AG09319 (cell line): ENCODE measurements at regions not wholly inside any gene's neighbourhood (a gene's known extent, or its start where the extent isn't known, plus 50 kb on each side); places are given as distances from the start of the nearest gene placed in this dataset.
A peak's percentile ranks its signal among the peaks of the same experiment; 100 is the strongest.
"Not testable (repeated sequence)": the region's sequence is repeated elsewhere in the genome, so short reads cannot be mapped to it uniquely, and the experiment has no call there.

Source experiments
- DNase-seq: peaks from one replicate; pipeline ENCODE4 v3.0.0-alpha.2; 2010; ENCODE audit warnings: low read depth; ENCODE audit errors: extremely low read depth
- TF ChIP-seq, protein P1 (sequence below): IDR thresholded peaks from 2 replicates; pipeline ENCODE4 v1.5.1; 2011; ENCODE audit warnings: low read depth, mild to moderate bottlenecking, inconsistent platforms, low read length, moderate library complexity

DNA sequence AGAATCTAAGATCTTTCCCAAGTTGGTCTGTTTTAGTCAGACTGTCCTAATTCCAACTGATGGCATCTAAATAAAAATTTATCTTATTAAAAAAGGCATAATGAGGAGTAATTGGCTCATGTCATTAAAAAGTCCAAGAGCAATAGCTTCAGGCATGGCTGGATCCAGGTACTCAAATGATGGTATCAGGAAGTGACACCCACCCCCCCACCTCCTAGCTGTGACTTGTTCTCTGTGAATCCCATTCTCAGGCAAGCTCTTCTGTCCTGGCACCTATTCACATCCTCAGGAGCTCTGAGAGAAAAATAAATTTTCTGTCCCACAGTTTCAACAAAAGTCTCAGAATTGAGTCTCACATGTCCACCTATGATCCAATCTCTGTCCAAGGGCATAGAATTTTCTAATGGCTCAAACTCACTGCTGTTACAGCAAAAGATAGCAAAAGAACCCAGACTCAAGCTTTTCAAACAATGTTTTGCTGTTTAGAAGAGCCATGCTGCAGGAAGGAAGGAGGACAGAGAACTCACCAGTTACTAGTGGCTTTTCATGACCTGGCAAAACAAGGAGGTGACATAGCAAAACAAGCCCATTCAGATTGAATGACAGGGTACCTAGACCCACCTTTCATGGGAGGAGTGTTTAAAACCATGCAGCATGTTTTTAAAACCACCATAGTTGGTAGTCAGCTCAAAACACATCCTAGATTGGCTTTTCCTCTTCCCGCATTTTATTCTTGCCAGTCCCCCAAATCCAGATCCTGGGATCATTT, 496.1 kb downstream of the PREX1 start:
- DNase-seq: no peak
- TF ChIP-seq, protein P1, sequence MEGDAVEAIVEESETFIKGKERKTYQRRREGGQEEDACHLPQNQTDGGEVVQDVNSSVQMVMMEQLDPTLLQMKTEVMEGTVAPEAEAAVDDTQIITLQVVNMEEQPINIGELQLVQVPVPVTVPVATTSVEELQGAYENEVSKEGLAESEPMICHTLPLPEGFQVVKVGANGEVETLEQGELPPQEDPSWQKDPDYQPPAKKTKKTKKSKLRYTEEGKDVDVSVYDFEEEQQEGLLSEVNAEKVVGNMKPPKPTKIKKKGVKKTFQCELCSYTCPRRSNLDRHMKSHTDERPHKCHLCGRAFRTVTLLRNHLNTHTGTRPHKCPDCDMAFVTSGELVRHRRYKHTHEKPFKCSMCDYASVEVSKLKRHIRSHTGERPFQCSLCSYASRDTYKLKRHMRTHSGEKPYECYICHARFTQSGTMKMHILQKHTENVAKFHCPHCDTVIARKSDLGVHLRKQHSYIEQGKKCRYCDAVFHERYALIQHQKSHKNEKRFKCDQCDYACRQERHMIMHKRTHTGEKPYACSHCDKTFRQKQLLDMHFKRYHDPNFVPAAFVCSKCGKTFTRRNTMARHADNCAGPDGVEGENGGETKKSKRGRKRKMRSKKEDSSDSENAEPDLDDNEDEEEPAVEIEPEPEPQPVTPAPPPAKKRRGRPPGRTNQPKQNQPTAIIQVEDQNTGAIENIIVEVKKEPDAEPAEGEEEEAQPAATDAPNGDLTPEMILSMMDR: no peak

- TF ChIP-seq, protein P1: peak; percentile 10
- no peak for DNase-seq
Observed at GRCh38 chr20:48329676-48330664, 497.8 kb downstream of the PREX1 start.

DNA sequence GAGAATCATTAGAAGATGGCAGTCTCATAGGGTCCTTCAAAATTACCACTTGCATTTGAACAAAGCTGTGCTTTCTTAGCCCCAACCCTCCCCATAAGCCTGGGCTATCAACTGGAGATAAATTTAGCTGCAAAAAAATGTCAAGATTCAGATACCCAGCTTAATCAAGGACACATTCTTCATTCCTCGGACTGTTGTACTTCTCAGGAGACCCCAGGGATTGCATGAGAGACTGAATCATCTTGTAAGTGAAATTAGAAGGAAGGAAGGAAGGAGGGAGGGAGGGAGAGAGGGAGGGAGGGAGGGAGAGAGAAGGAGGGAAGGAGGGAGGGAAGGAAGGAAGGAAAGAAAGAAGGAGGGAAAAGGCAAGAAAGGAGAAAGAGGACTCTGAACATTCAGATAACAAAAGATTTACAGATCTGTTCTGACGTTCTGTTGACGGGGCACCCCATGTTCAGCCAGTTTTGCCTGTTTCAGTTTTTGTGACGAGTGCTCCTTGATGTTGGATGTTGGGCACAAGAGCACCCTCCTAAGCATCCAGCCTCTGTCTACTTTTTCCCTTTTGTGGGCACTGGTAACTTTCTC, 498.7 kb downstream of the PREX1 start:
- no peak for DNase-seq
- TF ChIP-seq, protein P1: no peak

DNA sequence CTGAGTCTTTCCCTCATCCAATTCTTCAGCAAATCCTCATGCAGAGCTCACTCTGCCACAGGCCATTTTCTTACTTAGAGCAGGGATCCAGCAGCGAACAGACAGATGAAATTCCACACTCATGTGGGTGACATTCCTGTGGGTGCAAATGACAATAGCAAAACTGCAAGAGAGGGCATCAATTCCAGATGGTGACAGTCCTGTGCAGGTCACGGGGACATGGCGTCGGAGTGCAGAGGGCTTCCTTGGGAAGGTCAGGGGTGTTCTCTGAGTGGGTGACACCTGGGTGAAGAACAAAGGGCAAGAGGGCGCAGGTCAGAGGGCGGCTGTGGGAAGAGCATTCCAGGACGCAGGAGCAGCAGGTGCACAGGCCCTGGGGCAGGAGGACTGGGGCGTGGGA, 500.0 kb downstream of the PREX1 start:
- not testable (repeated sequence) for DNase-seq

- TF ChIP-seq, protein P1: no peak
- no peak for DNase-seq
Observed at GRCh38 chr20:48326868-48327267, 500.9 kb downstream of the PREX1 start.

DNA sequence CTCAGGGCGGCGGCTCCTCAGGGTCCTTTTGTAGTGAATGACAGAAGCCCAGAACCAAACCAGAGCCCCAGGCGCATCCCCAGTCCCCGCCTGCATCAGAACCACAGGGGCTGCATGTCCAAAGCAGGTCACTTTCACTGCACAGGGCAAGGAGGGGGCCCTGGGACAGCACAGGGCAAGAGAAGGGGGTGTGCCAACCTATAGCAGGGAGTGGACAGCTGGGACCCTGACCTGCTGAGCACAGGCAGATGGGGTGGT, 501.4 kb downstream of the PREX1 start:
- DNase-seq: no peak
- TF ChIP-seq, protein P1: no peak

DNA sequence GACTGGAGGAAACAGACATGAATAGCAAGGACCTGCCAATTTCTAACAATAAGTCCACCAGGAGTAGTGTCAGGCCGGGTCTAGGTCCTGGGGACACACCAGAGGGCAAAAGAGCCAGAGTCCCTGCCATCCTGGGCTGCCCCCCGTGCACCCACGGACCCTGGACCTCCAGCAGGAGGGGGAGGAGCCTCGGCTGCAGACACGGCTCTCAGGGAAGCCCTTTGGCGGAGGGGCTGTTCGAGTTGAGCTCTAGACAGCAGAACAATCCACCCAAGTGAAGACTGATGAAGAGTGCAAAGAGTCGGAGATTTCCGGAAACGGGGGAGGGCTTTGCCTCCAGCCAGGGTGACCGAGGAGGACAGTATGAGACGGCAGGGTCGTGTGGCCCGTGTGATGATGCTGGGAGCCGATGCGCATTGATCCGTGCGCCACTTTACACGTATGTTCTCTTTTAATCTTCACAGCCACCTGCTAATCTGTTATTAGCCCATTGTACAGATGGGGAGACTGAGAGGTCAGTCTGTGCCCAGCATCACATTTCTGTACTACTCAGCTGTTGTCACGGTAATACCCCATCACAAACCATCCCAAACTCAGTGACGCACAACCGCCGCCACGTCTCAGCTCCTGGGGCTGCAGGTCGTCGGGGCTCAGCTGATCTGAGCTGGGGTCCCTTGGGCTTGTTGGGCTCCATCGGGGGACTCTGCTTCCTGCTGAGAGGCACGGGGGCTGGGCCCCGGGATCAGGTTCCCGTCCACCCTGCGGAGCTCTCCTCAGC, 502.0 kb downstream of the PREX1 start:
- DNase-seq: no peak
- TF ChIP-seq, protein P1: no peak
